GM23338 (cell line): ENCODE measurements at regions not wholly inside any gene's neighbourhood (a gene's known extent, or its start where the extent isn't known, plus 50 kb on each side); places are given as distances from the start of the nearest gene placed in this dataset.

Source experiments
- ATAC-seq: fragments of 200-7000 bp; cut with Tn5 transposase; 3 replicates; pipeline ENCODE4 v1.9.1; 2020
- DNase-seq: peaks from one replicate; pipeline ENCODE4 v3.0.0-alpha.2; 2015; ENCODE audit warnings: low spot score
- H2AFZ ChIP-seq: fragments of 200-600 bp; sonication (generic); 2 replicates; pipeline ENCODE4 v1.8.0; 2016; ENCODE audit warnings: antibody characterized with exemption, mild to moderate bottlenecking, moderate library complexity
- H3F3A ChIP-seq: fragments of 200-600 bp; sonication (generic); replicated peaks from 2 replicates; pipeline ENCODE4 v1.8.0; 2017; ENCODE audit warnings: antibody characterized with exemption, mixed run types, low read depth
- H3K27ac ChIP-seq: fragments of 200-600 bp; sonication (generic); 2 replicates; pipeline ENCODE4 v1.6.1; 2016; ENCODE audit warnings: low read depth
- H3K27me3 ChIP-seq: fragments of 200-600 bp; sonication (generic); 2 replicates; pipeline ENCODE4 v1.8.0; 2016; ENCODE audit warnings: mild to moderate bottlenecking, mixed run types, moderate library complexity; ENCODE audit not compliant: insufficient read depth
- H3K36me3 ChIP-seq: fragments of 200-600 bp; sonication (generic); 2 replicates; pipeline ENCODE4 v1.8.0; 2016; ENCODE audit warnings: mild to moderate bottlenecking; ENCODE audit not compliant: insufficient read depth
- H3K4me1 ChIP-seq: fragments of 200-600 bp; sonication (generic); 2 replicates; pipeline ENCODE4 v1.8.0; 2016; ENCODE audit warnings: mild to moderate bottlenecking, moderate library complexity; ENCODE audit not compliant: insufficient read depth
- H3K4me2 ChIP-seq: fragments of 200-600 bp; sonication (generic); 2 replicates; pipeline ENCODE4 v1.7.1; 2017; ENCODE audit warnings: mixed run types
- H3K4me3 ChIP-seq: fragments of 200-600 bp; sonication (generic); 2 replicates; pipeline ENCODE4 v1.6.1; 2016; ENCODE audit warnings: mixed run types
- H3K79me2 ChIP-seq: fragments of 200-600 bp; sonication (generic); replicated peaks from 2 replicates; pipeline ENCODE4 v1.8.0; 2017; ENCODE audit warnings: mild to moderate bottlenecking; ENCODE audit not compliant: insufficient read depth
- H3K9me2 ChIP-seq: fragments of 200-600 bp; sonication (generic); 2 replicates; pipeline ENCODE4 v1.8.0; 2017; ENCODE audit not compliant: insufficient read depth
- H4K20me1 ChIP-seq: fragments of 200-600 bp; sonication (generic); replicated peaks from 2 replicates; pipeline ENCODE4 v1.8.0; 2017; ENCODE audit warnings: mild to moderate bottlenecking; ENCODE audit not compliant: insufficient read depth
- H3K27ac Mint-ChIP-seq: 2 replicates; pipeline ENCODE4 v1.8.0; 2020; ENCODE audit warnings: inconsistent platforms, mild to moderate bottlenecking, moderate library complexity, mixed read lengths
- H3K27me3 Mint-ChIP-seq: 3 replicates; pipeline ENCODE4 v1.8.0; 2022; ENCODE audit warnings: low read depth, mild to moderate bottlenecking, moderate library complexity, mixed read lengths, inconsistent platforms; ENCODE audit not compliant: insufficient read depth, poor library complexity
- H3K36me3 Mint-ChIP-seq: 3 replicates; pipeline ENCODE4 v1.8.0; 2021; ENCODE audit warnings: low read depth, mild to moderate bottlenecking, inconsistent platforms, moderate library complexity, mixed read lengths
- H3K4me1 Mint-ChIP-seq: 3 replicates; pipeline ENCODE4 v1.8.0; 2020; ENCODE audit warnings: mild to moderate bottlenecking, inconsistent platforms, mixed read lengths
- H3K4me3 Mint-ChIP-seq: 3 replicates; pipeline ENCODE4 v1.8.0; 2021; ENCODE audit warnings: moderate library complexity, mild to moderate bottlenecking, inconsistent platforms, mixed read lengths
- H3K9me3 Mint-ChIP-seq: 3 replicates; pipeline ENCODE4 v1.8.0; 2020; ENCODE audit warnings: moderate library complexity, mild to moderate bottlenecking, inconsistent platforms, mixed read lengths
- CREB1 ChIP-seq: fragments of 250-450 bp; sonication (Bioruptor Pico); IDR thresholded peaks from 2 replicates; pipeline ENCODE4 v1.5.0; 2020; ENCODE audit warnings: low read depth, mild to moderate bottlenecking, moderate library complexity
- CTCF ChIP-seq, 2 experiments: fragments of 200-600 bp in 1 of 2; sonication (generic) in 1 of 2; conservative IDR thresholded peaks; 2 replicates each; pipeline versions ENCODE4 v1.5.1 to v1.6.1; 2016 to 2017; ENCODE audit warnings: antibody characterized with exemption in 2 of 2, low read depth in 2 of 2, mild to moderate bottlenecking in 2 of 2, moderate library complexity in 1 of 2
- ETS1 ChIP-seq: IDR thresholded peaks from 2 replicates; pipeline ENCODE4 v1.6.1; 2016; ENCODE audit warnings: antibody characterized with exemption
- EZH2 ChIP-seq: fragments of 200-600 bp; sonication (generic); IDR thresholded peaks from one replicate; pipeline ENCODE4 v1.8.0; 2017; ENCODE audit warnings: antibody characterized with exemption, mild to moderate bottlenecking, low read depth; ENCODE audit not compliant: unreplicated experiment
- EZH2phosphoT487 ChIP-seq: fragments of 200-600 bp; sonication (generic); IDR thresholded peaks from one replicate; pipeline ENCODE4 v1.8.1; 2018; ENCODE audit warnings: antibody characterized with exemption; ENCODE audit not compliant: unreplicated experiment
- JUNB ChIP-seq: IDR thresholded peaks from one replicate; pipeline ENCODE4 v1.6.1; 2016; ENCODE audit warnings: antibody characterized with exemption; ENCODE audit not compliant: unreplicated experiment
- NANOG ChIP-seq: IDR thresholded peaks from 2 replicates; pipeline ENCODE4 v1.6.1; 2016; ENCODE audit warnings: antibody characterized with exemption, borderline replicate concordance
- POLR2AphosphoS5 ChIP-seq: IDR thresholded peaks from 2 replicates; pipeline ENCODE4 v1.6.1; 2016; ENCODE audit warnings: antibody characterized with exemption, low read depth
- REST ChIP-seq: IDR thresholded peaks from one replicate; pipeline ENCODE4 v1.6.1; 2018; ENCODE audit warnings: antibody characterized with exemption; ENCODE audit not compliant: unreplicated experiment
- STAT1 ChIP-seq: IDR thresholded peaks from one replicate; pipeline ENCODE4 v1.6.1; 2016; ENCODE audit warnings: antibody characterized with exemption; ENCODE audit not compliant: unreplicated experiment
- ZNF114 ChIP-seq: fragments of 250-450 bp; sonication (Bioruptor Pico); IDR thresholded peaks from 2 replicates; pipeline ENCODE4 v1.5.0; 2020; ENCODE audit warnings: mild to moderate bottlenecking, moderate library complexity
- ZNF331 ChIP-seq: fragments of 250-450 bp; sonication (Bioruptor Pico); IDR thresholded peaks from 2 replicates; pipeline ENCODE4 v1.5.0; 2020; ENCODE audit warnings: low read depth, mild to moderate bottlenecking, moderate library complexity
- ZNF462 ChIP-seq: fragments of 250-450 bp; sonication (Bioruptor Pico); IDR thresholded peaks from 2 replicates; pipeline ENCODE4 v1.5.0; 2020; ENCODE audit warnings: mild to moderate bottlenecking, moderate library complexity

- Histone ChIP-seq H3K36me3 (no peaks in the 10 kb centered on the region), H3F3A (no peaks in the 10 kb centered on the region), H3K4me2 (no peak overlapping the region), H3K4me3 (no peak overlapping the region), H3K79me2 (no peaks in the 10 kb centered on the region), H2AFZ (no peak overlapping the region), H3K27ac (no peak overlapping the region), H4K20me1 (no peaks in the 10 kb centered on the region), H3K27me3 (no peaks in the 10 kb centered on the region), H3K4me1 (no peaks in the 10 kb centered on the region), H3K9me2 (no peaks in the 10 kb centered on the region)
- Mint-ChIP-seq H3K4me1 (peaks cover 4% of the 10 kb centered on the region; the same call in 2 of the 3 replicates), H3K9me3 (peaks cover 2% of the 10 kb centered on the region; the same call in 1 of the 3 replicates), H3K27ac (no peak overlapping the region), H3K36me3 (peaks cover 3% of the 10 kb centered on the region; the same call in 1 of the 3 replicates), H3K27me3 (peaks cover 12% of the 10 kb centered on the region), H3K4me3 (no peak overlapping the region)
- TF ChIP-seq JUNB (no peak), ETS1 (no peak), NANOG (no peak), REST (no peak), ZNF114 (no peak), POLR2AphosphoS5 (no peak), EZH2phosphoT487 (no peak), CTCF (conservative IDR thresholded peaks at IDR 0.05; ENCODE audit: low read depth in 2 of 2) (no peak), ZNF331 (CRISPR knock-in tag) (no peak), STAT1 (no peak), EZH2 (no peak), ZNF462 (CRISPR knock-in tag) (no peak), CREB1 (no peak)
- DNase-seq (no peak), ATAC-seq (no peak)
Observed at GRCh38 chr16:29232811-29233704, 173.5 kb downstream of the NPIPB11 start.
